ENCODE measurements at regions not wholly inside any gene's neighbourhood (a gene's known extent, or its start where the extent isn't known, plus 50 kb on each side); places are given as distances from the start of the nearest gene placed in this dataset.

DNA sequence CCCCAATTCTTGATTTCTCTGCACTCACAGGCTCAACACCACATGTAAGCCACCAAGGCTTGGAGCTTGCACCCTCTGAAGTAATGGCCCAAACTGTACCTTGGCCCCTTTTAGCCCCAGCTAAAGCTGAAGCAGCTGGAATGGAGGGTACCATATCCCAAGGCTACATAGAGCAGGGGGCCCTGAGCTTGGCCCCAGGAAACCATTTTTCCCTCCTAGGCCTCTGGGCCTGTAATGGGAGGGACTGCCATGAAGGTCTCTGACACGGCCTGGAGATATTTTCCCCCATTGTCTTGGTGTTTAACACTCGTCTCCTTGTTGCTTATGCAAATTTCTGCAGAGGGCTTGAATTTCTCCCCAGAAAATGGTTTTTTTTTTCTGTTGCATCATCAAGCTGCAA lies 69.7 kb downstream of the SKA1 start:
- no peak for ATAC-seq (replicated peaks)
- DNase-seq, result no peak
- no peak overlapping the region for H3K27ac Mint-ChIP-seq
- H3K27me3 Mint-ChIP-seq, result peaks cover 12 to 19% of the 10 kb centered on the region in 2 donors
- H3K9me3 Mint-ChIP-seq, result peaks cover 6 to 8% of the 10 kb centered on the region in 2 donors
- H3K4me3 Mint-ChIP-seq, result no peak overlapping the region
- peaks cover 0 to 6% of the 10 kb centered on the region in 2 donors for H3K36me3 Mint-ChIP-seq
- no peaks in the 10 kb centered on the region for H3K4me1 Mint-ChIP-seq

GRCh38 chr18:50446629-50447028 lies 71.8 kb downstream of the SKA1 start:
- Mint-ChIP-seq H3K9me3 (peaks cover 6 to 8% of the 10 kb centered on the region in 2 donors), H3K4me1 (no peaks in the 10 kb centered on the region), H3K27ac (no peak overlapping the region), H3K36me3 (peaks cover 0 to 6% of the 10 kb centered on the region in 2 donors), H3K4me3 (no peak overlapping the region), H3K27me3 (peaks cover 13 to 14% of the 10 kb centered on the region in 2 donors)
- ATAC-seq (replicated peaks) (no peak), DNase-seq (no peak)

DNA sequence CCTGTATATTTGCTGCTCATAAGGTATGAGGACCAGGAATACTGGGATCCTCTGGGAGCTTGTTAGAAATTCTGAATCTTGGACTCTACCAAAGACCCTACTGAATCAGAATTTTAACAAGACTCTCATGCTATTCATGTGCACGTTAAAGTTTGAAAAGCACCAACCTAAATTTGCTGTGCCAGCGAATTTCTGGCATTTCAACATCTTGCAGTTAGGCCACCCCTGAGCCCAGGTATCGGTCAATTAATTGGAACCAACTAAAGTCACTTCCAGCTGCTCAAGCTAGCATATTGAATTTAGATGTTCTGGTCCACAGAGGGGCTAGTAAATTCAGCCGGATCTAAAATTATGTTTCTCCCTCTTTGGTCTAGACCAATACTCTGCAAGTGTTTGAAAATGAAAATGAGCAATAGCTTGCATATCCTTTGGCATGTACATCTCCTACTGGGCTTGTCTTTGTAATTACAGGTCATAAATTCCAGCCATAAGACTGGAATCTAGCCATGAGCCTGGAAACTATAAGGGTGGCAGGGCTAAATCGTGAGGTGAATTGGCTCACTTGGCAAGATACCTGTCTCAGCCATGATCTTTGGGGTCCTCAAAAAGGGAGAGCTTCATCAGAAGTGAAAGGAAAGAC lies 72.4 kb downstream of the SKA1 start:
- Mint-ChIP-seq H3K4me3 (no peak overlapping the region), H3K9me3 (peaks cover 6 to 8% of the 10 kb centered on the region in 2 donors), H3K4me1 (no peaks in the 10 kb centered on the region), H3K27ac (no peak overlapping the region), H3K27me3 (peaks cover 13 to 15% of the 10 kb centered on the region in 2 donors), H3K36me3 (peaks cover 0 to 6% of the 10 kb centered on the region in 2 donors)
- DNase-seq, result no peak
- ATAC-seq (replicated peaks), result no peak

DNA sequence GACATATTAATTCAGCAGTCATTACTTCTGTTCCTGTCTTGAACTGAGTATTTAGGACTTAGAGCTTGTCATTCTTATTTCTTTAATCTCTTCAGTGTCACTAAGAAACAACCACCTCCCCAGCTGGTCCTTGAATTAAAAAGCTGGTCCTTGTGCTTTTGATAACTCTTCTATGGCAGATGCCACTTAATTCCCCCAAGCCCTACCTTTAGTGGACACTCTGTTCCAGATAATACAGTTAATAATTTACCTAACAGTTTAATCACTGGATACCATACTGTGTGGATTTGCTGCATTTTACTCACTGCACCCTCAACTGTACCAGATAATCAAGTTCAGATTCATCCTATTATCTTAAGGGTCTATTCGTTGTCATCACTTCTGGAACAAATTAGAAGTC lies 73.1 kb downstream of the SKA1 start:
- Mint-ChIP-seq H3K36me3 (peaks cover 0 to 6% of the 10 kb centered on the region in 2 donors), H3K9me3 (peaks cover 6 to 8% of the 10 kb centered on the region in 2 donors), H3K27me3 (peaks cover 13 to 15% of the 10 kb centered on the region in 2 donors), H3K4me1 (no peaks in the 10 kb centered on the region), H3K27ac (no peak overlapping the region), H3K4me3 (no peak overlapping the region)
- no peak for DNase-seq
- ATAC-seq (replicated peaks), result no peak

DNA sequence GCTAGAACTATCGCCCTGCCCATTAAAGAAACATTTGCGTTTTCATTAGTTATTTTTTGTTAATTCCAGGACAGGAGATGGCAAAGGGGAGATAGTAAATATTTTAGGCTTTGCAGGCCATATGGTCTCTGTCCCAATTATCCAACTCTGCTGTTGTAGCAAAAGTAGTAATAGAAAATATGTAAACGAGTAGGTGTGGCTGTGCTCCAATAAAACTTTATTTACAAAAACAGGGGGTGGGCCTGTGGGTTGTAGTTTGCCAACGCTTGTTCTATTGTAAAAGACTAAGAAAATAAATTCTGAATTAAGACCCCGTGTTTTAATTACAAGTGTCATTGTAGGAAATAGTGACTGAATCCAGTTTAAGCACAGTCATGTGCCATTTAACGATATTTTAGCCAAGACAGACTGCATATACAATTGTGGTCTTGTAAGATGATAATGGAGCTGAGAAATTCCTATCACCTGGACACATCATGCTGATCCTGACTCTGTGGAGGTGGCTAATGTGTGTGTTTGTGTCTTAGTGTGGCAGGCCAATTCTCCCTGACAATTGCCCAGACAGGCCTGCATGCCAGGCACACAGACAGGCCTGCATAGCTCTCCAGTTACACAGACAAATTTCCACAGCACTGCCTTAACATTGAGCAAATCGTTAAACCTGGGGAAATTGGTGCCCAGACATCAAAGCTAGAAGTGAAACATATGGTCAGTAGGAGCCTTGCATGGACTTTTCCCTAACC lies 76.4 kb downstream of the SKA1 start:
- ATAC-seq (replicated peaks) (no peak), DNase-seq (no peak)
- no peak overlapping the region for H3K4me3 Mint-ChIP-seq
- H3K27me3 Mint-ChIP-seq, result peaks cover 16 to 21% of the 10 kb centered on the region in 2 donors
- no peaks in the 10 kb centered on the region for H3K9me3 Mint-ChIP-seq
- peaks cover 0 to 1% of the 10 kb centered on the region in 2 donors for H3K4me1 Mint-ChIP-seq
- H3K36me3 Mint-ChIP-seq, result no peaks in the 10 kb centered on the region
- H3K27ac Mint-ChIP-seq, result no peak overlapping the region

- peaks cover 0 to 1% of the 10 kb centered on the region in 2 donors for H3K4me1 Mint-ChIP-seq
- DNase-seq (no peak), ATAC-seq (replicated peaks) (no peak)
- no peaks in the 10 kb centered on the region for H3K36me3 Mint-ChIP-seq
- no peak overlapping the region for H3K27ac Mint-ChIP-seq
- H3K9me3 Mint-ChIP-seq, result no peaks in the 10 kb centered on the region
- no peak overlapping the region for H3K4me3 Mint-ChIP-seq
- peaks cover 7 to 19% of the 10 kb centered on the region in 2 donors for H3K27me3 Mint-ChIP-seq
Observed at GRCh38 chr18:50453014-50453680, 78.3 kb downstream of the SKA1 start.

GRCh38 chr18:50453732-50454131 lies 78.9 kb downstream of the SKA1 start:
- Mint-ChIP-seq H3K4me1 (peaks cover 0 to 1% of the 10 kb centered on the region in 2 donors), H3K36me3 (no peaks in the 10 kb centered on the region), H3K27ac (no peak overlapping the region), H3K4me3 (no peak overlapping the region), H3K27me3 (peaks cover 6 to 15% of the 10 kb centered on the region in 2 donors), H3K9me3 (no peaks in the 10 kb centered on the region)
- DNase-seq, result no peak
- ATAC-seq (replicated peaks), result no peak

DNA sequence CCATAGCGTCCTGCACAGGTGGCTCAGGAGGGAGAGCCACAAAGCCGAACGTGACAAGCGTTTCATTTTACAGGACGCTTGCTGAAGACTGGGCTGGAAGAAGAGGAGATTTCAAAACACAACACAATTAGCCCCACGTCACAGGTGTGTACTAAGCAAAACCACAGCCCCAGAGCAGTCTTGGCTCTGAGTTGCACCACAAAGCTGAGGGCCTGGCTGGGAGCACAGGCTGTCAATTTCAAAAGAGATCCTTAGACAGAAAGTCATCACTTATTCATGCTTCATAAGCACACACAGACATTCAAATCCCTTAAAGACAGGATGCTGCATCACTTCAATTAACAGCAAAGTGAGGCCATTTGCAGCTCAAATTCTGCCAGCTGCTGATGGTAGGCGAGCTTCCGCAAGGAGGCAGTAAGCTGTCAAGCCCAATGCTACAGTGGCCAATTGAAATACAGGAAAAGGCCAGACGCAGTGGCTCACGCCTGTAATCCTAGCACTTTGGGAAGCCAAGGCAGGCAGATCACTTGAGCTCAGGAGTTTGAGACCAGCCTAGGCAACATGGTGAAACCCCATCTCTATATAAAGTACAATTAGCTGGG lies 79.6 kb downstream of the SKA1 start:
- Mint-ChIP-seq H3K9me3 (peaks cover 0 to 1% of the 10 kb centered on the region in 2 donors), H3K27me3 (peaks cover 6 to 15% of the 10 kb centered on the region in 2 donors), H3K4me3 (no peak overlapping the region), H3K36me3 (no peaks in the 10 kb centered on the region), H3K4me1 (peaks cover 0 to 1% of the 10 kb centered on the region in 2 donors), H3K27ac (no peak overlapping the region)
- ATAC-seq (replicated peaks), result no peak
- no peak for DNase-seq

- Mint-ChIP-seq H3K4me1 (peaks cover 0 to 1% of the 10 kb centered on the region in 2 donors), H3K27ac (no peak overlapping the region), H3K9me3 (peaks cover 3 to 4% of the 10 kb centered on the region in 2 donors), H3K36me3 (no peaks in the 10 kb centered on the region), H3K4me3 (no peak overlapping the region), H3K27me3 (peaks cover 6 to 15% of the 10 kb centered on the region in 2 donors)
- DNase-seq, result no peak
- ATAC-seq (replicated peaks), result peak; percentile 23 to 51
Observed at GRCh38 chr18:50456285-50456684, 81.4 kb downstream of the SKA1 start.

DNA sequence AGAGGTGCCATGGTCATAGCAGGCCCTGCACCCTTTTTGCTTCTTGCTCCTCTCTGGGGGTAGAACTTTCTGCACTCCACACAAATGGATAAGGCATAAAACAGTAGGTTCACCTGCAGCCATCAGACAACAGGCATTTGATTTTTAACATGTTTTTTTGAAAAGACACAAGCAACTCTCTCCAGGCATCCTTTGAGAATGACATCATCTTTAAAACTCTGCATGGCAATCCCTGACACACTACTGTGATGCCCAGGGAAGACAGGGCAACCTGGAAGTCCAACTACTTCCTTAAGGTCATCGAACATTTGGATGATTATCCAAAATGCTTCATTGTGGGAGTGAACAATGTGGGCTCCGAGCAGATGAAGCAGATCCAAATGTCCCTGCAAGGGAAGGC lies 82.8 kb downstream of the SKA1 start:
- ATAC-seq (replicated peaks) (no peak), DNase-seq (no peak)
- Mint-ChIP-seq H3K4me1 (peaks cover 0 to 1% of the 10 kb centered on the region in 2 donors), H3K36me3 (no peaks in the 10 kb centered on the region), H3K27me3 (peaks cover 6 to 11% of the 10 kb centered on the region in 2 donors), H3K4me3 (no peak overlapping the region), H3K27ac (no peak overlapping the region), H3K9me3 (peaks cover 3 to 4% of the 10 kb centered on the region in 2 donors)

- no peak overlapping the region for H3K27ac Mint-ChIP-seq
- no peak overlapping the region for H3K4me3 Mint-ChIP-seq
- no peak for DNase-seq
- no peak for ATAC-seq (replicated peaks)
- H3K36me3 Mint-ChIP-seq, result no peaks in the 10 kb centered on the region
- H3K9me3 Mint-ChIP-seq, result peaks cover 3 to 4% of the 10 kb centered on the region in 2 donors
- H3K27me3 Mint-ChIP-seq, result peaks cover 6 to 11% of the 10 kb centered on the region in 2 donors
- peaks cover 0 to 1% of the 10 kb centered on the region in 2 donors for H3K4me1 Mint-ChIP-seq
Observed at GRCh38 chr18:50458366-50458765, 83.5 kb downstream of the SKA1 start.

GRCh38 chr18:50458796-50459195 lies 84.0 kb downstream of the SKA1 start:
- Mint-ChIP-seq H3K36me3 (no peaks in the 10 kb centered on the region), H3K9me3 (peaks cover 3 to 4% of the 10 kb centered on the region in 2 donors), H3K27me3 (peaks cover 6 to 11% of the 10 kb centered on the region in 2 donors), H3K27ac (no peak overlapping the region), H3K4me1 (peaks cover 0 to 1% of the 10 kb centered on the region in 2 donors), H3K4me3 (no peak overlapping the region)
- ATAC-seq (replicated peaks) (no peak), DNase-seq (no peak)

GRCh38 chr18:50460062-50460461 lies 85.2 kb downstream of the SKA1 start:
- Mint-ChIP-seq H3K36me3 (no peaks in the 10 kb centered on the region), H3K4me1 (peaks cover 0 to 1% of the 10 kb centered on the region in 2 donors), H3K27me3 (peaks cover 5 to 6% of the 10 kb centered on the region in 2 donors), H3K27ac (no peak overlapping the region), H3K9me3 (peaks cover 3 to 4% of the 10 kb centered on the region in 2 donors), H3K4me3 (no peak overlapping the region)
- DNase-seq (no peak), ATAC-seq (replicated peaks) (no peak)

- ATAC-seq (replicated peaks) (no peak), DNase-seq (no peak)
- H3K4me3 Mint-ChIP-seq, result no peak overlapping the region
- peaks cover 0 to 1% of the 10 kb centered on the region in 2 donors for H3K4me1 Mint-ChIP-seq
- H3K27ac Mint-ChIP-seq, result no peak overlapping the region
- H3K9me3 Mint-ChIP-seq, result peaks cover 3 to 4% of the 10 kb centered on the region in 2 donors
- H3K27me3 Mint-ChIP-seq, result peaks cover 5 to 6% of the 10 kb centered on the region in 2 donors
- H3K36me3 Mint-ChIP-seq, result no peaks in the 10 kb centered on the region
Observed at GRCh38 chr18:50460716-50461115, 85.9 kb downstream of the SKA1 start.

Measured in stimulated activated naive B cell treated with anti-CD40 and anti-IgM and Interleukin-4, amounts not matched to agents 10 μg/mL and 1 μg/mL and 100 μg/mL, for 72 hours (primary cell).